HG03103 (cell line): ENCODE measurements at regions not wholly inside any gene's neighbourhood (a gene's known extent, or its start where the extent isn't known, plus 50 kb on each side); places are given as distances from the start of the nearest gene placed in this dataset.
"Not testable (repeated sequence)": the region's sequence is repeated elsewhere in the genome, so short reads cannot be mapped to it uniquely, and the experiment has no call there.

ENCODE experiments used
- ATAC-seq: cut with Tn5 transposase; IDR thresholded peaks from one replicate; pipeline ENCODE4 v1.9.1; 2021; ENCODE audit warnings: low read depth; ENCODE audit not compliant: unreplicated experiment

DNA sequence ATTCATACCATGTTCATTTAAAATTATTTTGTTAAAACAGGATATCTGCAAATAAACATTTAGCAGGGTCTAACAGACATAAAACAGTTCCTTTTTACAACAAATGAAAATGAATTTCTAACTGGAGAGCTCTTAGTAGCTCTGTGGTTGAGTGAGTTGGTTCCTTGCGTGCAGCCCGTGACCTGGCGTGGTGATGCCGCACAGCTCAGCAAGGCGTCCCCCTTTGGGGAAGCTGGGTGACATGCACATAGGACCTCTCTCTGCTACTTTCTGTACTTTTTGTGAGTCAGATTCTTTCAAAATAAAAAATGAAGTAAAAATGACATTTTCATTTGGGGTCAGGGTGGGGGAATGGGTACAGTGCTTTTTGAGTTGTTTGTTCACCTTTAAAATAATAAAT, 75.9 kb downstream of the NPIPB11 start:
- ATAC-seq, result not testable (repeated sequence)

DNA sequence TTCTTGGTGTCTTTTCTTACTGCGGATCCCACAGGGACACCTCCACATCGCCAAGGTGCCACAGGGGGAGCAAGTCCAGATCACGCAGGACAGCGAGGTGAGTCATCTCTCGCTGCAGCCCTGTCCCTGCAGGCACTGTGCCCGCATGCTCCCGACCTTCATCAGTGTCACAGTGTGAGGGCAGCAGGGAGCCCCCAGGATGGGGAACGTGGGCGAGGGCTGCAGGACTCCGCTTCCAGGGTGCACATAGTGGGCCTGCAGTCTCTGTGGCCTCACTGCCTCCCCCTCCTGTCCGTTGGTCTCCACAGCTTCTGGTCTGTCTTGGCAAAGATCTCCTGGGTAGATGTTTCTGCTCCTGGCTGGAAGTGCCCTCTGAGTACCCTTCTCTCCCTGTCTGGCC, 78.0 kb downstream of the NPIPB11 start:
- ATAC-seq, result not testable (repeated sequence)

DNA sequence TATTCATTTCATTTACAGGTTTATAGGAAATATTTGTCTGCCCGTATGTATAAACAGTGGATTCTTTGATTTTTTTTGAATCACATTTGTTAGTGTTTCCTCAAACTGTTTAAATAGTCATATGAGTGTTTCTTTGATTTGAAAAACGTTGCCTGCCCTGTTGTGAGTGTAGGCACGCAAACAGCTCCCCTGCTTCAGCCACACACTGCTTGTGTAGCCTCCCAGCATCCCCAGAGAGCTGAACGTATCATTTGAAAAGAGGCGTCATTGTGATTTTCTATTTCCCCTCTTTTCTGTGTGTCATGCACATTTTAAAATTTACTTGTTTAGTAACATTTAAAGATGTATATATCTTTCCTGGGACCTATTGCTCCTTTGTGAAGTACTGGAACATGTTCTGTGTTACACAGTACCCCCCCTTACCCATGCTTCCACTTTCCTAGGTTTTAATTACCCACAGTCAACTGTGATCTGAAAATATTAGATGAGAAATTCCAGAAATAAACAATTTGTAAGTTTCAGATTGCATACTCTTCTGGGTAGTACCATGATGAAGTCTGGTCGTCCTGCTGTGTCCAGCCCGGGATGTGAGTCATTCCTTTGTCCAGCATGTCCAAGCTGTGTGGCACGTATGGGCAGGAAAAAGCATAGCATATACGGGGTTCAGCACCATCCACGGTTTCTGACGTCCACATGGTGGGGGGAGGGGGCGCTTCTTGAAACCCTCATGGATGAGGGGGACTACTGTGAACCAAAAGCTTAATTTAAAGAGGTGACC, 78.7 kb downstream of the NPIPB11 start:
- not testable (repeated sequence) for ATAC-seq

DNA sequence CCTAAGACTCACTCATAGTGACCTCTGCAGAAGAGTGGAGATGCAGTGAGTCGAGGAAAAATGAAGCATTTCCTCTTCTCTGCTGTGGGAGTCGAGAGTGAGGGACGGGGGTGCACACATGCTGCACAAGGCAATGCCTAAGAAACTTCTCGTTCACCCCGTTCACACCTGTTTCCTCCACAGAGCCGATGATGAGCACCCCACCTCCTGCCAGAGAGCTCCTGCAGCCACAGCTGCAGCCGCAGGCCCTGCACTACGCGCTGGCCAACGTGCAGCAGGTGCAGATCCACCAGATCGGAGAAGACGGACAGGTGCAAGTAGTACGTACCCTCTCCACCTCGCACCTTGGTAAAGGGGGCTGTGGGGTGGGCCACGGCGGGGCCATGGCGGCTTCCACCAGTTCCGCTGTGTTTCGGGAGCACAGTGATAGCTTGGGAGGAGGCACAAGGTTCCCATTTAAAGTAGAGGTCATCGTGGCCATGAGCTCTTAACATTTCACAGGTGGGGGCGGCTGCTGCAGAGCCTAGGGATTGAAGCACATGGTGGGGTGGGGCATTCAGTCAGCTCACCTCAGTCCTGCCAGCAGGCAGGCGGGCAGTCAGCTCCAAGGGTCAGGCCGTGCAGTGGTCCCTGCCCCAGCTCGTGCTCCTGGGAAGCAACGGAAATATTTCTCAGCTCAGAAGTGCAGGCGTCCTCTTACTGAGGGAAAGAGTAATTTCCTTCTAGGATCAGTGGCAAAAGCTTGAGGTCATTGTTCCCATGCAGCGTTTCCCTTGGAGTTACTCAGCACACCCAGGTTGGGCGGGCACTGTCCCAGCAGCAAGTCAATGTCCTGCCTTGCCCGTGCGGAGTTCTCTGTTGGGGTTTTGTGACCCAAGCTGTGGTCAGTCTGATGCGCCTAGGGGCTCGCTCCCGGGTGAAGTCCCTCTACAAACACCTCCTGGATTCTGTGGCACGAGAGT, 80.1 kb downstream of the NPIPB11 start:
- ATAC-seq, result not testable (repeated sequence)

DNA sequence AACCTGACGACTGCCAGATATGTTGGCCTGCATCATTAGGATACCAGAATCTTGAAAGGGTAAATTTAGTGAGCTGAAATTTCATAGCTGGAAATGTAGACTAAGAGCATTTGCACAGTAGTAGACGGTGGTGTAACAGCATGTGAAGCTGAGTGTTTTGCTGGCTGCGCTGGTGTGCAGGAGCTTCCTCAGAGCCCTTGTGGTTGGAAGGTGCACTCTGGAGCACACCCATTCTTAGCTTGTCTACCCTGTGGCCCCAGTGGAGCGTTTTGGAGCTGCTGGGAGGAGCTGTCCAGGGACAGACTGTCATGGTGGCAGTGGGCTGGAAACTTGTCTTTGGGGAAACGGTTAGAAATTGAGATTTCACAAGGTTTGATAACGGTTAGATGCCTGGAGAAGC, 82.8 kb downstream of the NPIPB11 start:
- not testable (repeated sequence) for ATAC-seq

DNA sequence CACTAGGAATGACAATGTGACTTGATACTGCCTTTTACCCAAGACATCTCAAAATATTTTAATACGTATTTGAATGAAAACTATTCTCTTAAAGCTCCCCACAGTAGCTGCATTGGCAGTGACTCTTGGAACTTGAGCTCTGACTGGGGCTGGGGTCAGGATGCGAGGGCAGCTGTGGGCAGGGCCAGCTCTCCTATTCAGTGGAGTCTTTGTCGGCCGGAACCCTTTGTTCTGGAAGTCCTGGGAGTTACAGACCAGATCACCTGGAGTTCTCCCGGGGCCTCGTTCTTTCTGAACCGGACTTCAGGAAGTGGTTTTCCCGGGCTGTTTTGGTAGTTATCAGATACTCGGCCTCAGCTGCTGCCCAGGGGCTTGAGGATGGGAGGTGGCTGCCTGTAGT, 84.9 kb downstream of the NPIPB11 start:
- ATAC-seq, result no peak

DNA sequence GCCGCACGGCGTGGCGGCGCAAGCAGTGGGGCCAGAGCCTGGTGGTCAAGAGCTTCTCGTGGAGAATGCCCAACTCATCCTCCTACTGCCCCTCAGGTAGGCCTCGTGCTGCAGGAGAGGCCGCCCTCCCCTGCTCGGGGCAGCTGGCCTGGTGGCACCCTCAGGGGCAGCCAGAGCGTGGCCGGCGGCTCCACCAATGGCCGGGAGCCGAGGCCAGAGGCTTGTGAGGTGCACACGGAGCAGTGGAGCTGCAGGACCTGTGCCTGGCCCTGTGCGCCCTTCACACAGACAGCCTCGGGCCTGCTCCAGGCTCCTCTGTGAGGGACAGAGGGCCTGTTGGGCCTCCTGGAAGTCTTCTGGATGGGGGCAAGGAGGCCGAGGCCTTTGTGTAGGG, 85.5 kb downstream of the NPIPB11 start:
- ATAC-seq, result no peak

DNA sequence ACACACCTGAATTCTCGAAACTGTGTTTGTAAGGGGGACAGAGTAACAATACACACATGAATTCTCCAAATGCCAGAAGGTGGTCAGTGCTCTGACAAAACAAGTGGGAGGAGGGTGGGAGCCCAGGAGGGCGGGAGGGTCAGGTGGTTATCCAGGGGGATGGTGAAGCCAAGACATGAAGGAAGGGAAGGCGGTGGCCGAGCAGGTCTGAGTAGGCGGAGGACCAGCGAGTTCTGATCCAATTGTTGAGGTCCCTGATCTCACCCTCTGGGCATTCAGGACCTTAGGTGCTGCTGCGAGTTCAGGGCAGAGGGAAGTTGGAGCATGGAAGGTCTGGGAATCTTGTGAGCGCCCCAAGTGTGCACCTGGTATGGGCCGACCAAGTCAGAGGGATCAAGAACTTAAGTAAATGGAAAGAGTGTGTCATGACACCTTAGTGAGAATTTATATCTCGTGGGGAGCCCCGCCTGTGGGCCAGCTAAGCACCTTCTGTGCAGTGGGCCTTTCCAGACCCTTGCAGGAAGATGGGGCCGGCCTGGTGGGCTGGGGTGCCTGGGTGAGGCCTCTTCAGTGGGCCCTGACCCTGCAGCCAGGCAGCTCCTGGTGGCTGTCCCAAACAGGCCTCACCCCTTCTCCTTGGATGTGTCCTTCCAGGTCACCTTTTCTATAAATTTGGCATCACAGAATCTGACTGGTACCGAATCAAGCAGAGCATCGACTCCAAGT, 86.1 kb downstream of the NPIPB11 start:
- ATAC-seq, result no peak

DNA sequence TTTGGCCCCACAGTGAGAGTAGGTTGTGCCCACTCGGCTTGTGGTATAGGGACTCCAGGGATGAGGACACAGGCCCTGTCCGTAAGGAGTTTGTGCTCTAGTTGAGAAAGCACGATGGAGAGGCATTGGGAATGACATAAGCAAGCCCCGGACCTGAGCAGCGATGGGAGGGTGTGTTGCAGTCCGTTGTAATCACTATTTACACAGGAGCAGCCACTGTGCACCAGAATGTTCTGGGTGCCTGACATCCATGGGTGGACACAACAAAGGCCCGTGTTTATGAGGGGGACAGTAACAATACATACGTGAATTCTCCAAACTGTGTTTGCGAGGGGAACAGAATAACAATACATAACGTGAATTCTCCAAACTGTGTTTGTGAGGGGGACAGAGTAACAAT, 86.8 kb downstream of the NPIPB11 start:
- no peak for ATAC-seq

DNA sequence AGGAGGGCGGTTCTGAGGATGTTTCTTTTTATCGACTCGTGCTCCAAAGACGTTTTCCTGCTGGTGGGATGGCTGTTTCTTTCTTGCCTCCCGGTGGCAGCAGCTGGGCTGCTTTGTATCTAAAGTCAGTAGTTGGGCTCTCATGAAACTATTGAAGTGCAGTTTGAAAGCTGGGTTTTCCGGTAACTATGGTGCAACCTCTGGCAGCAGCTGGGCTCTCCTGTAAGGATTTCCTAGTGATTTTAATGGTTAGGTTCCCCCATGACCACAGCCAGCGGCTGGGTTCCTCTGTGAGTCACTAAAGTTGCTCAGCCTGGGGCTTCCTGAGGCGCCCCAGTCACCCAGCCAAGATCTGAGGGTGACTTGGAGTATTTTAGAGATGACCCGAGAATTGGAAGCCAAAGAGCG, 87.9 kb downstream of the NPIPB11 start:
- ATAC-seq, result not testable (repeated sequence)

DNA sequence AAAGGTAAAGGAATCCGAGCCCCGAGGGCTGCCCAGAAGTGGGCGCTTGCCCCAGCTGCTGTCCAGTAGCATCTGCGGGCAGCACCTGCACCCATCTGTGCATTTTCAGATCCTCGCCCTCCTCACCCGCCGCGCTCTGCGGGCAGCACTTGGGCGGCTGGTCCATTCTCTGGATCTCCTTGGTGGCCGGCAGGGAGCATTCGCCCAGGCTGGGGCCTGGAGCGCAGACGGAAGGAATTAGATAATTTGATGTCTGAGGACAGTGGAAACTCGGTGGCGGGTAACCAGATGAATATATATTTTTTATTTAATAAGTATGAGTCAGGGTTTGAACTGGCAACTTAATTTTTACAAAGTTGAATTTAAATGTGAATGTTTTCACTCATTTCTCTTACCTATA, 88.5 kb downstream of the NPIPB11 start:
- ATAC-seq, result no peak

DNA sequence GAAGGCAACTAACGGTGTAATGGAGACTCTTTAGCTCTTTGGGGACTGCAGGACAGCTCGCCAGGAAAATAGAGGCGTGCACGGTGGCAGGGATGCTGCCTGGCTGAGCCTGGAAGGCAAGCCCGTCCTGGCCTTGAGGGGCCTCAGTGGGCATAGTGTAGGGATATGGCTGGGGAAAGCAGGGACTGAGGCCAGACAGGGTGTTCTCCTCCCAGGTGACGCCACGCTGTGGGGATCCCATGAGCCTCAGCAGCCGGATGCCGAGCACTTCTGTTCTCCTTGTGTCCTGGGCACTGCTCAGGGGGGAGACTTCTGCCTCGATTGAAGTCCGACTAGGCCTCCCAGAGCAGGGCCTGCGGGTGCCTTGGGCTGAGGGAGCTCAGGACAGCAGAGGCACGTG, 89.2 kb downstream of the NPIPB11 start:
- no peak for ATAC-seq

DNA sequence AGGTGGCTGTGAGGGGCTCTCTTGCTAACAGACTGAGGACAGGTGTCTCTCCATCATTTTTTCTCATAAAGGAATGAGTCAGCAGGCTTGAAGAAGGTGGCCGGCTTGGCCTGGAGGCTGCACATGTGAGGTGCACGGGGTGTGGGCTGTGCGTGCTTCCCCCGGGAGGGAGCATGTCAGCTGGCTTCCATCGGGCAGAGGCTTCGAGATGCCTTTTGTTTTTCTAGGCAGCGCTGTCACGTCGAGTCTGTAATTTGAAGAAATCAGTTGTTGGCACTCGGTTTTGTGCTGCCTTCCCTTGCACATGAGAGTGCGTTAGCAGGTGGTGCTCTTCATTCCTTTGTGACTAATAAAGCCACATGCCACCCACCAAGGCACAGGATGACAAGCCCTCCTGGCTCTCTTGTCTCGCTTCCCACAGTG, 89.7 kb downstream of the NPIPB11 start:
- ATAC-seq, result no peak

DNA sequence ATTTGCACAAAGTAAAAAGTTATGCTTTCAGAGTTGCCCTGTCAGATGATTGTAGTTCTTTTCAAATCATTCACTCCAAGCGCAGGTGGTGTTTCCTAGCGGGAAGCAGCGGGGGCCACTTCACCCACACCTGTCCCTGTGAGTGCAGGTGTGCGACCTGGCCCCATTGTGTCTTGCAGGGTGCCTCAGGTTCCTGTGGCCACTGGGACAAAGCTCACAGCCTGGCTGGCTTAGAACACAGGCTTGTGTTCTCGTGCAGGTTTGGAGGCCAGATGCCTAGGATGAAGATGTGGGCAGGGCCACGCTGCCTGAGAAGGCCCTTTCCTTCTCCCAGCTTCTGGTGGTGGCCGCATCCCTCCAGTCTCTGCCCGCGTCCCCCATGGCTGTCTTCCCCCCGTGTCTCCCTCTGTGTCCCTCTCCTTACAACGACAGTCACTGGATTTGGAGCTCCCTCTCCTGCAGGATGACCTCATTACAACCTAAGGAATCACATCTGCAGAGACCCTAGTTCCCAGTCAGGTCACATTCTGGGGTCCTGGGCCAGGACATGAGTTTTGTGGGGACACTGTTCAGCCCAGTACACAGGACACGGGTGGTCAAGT, 90.5 kb downstream of the NPIPB11 start:
- no peak for ATAC-seq

DNA sequence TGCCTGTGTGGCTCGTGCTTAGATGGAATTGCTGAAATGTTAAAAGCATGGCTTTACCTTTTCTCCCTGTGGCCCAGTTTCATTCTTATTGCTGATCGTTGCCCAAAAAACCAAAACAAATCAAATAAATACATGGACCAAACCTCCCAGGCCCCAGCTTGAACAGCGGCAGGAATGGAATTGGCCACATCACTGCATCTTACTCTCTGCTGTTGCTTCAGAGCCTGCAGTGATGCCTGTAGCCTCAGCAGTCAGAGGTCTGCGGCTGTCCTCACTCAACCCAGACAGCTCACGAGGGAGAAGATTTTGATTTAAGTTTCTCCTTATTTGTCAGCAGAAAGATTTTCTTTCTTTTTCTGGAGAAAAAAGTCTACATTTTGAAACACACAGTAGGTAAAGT, 91.5 kb downstream of the NPIPB11 start:
- no peak for ATAC-seq

DNA sequence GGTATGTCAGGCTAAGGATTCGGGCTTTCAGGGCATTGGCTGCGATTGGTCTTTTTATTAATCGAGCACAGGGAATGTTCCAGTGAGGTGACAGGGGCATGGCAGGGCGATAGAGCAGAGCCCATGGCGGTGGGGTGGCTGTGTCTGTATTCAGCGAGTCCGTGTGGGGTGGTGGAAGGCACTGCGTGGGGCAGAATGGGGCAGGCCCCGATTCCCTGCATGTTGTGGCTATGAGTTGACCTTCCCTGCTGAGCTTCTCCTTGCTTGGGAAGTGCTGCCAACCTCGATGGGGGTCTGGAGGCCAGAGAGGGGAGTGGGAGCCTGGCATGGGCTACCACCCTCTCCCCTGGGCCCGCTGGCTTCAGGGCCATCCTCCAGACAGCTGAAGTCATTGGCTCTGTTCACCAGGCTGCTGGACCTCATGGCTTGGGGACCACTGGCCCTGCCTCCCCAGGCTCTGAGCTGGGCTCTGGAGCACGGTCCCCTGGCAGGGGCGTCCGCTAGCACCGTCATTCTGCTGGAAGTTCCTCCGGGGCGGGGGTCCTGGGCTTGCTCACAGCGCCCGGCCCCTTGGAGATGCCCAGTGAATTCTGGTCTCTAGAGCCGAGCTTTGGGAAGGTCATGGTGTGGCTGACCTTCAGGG, 92.1 kb downstream of the NPIPB11 start:
- no peak for ATAC-seq

DNA sequence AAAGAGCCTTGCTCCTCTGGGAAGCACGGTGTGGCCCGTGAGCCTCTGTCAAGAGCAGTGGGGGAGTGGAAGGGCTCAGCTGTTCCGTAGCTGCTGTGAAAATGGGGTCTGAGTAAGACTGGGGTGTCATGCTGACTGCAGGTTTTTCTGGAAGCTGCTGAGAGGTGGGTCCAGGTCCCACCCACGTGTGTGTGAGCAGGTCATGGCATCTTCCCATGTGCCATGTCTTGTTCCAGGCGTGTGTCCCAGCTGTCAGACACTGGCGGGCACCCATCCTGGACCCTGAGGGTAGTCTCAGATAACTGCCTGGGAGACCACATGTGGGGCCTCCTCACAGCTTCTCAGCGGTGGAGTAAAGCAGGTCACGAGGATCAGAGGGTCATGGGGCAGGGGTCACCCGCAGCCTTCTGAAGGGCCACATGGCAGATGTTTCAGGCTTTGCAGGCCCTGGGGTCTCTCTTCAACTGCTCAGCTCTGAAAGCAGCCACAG, 92.9 kb downstream of the NPIPB11 start:
- no peak for ATAC-seq

DNA sequence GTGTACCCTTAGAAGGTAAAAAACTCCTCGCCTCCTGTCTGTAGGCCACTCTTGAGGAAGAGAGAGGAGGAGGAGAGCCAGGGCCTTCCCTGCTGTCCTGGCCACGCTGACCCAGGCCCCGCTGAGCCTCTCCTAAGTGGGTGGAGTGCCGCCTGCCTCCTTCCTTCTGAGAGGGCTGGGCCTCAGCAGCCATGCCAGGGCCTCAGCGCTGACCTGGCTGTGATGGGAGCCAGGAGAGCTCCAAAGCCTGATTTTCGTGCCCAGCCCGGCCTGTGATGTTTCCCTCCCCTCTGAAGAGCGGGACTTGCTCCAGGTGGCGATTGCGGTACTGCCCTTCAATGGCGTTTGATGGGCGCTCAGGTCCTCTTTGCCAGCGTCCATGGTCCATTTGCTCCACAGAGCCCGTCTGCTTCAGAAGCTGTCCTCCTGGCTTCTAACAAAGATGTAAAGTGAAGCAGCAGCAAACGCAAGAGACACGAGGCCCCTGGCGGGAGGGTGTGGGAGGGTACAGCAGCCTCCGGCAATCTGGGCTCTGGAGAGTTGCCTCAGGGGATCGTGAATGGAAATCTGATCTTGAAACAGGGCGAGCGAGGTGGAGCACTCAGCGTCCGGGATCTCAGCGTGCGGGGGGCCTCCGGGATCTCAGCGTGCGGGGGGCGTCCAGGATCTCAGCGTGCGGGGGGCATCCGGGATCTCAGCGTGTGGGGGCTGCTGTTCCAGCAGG, 93.5 kb downstream of the NPIPB11 start:
- no peak for ATAC-seq

DNA sequence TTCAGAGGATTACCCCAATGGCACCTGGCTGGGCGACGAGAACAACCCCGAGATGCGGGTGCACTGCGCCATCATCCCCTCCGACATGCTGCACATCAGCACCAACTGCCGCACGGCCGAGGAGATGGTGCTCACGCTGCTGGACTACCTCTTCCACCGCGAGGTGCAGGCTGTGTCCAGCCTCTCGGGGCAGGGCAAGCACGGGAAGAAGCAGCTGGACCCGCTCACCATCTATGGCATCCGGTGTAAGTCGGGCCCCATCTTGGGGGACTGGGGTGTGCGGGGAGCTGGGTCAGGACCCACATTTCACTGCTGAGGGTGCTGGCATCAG, 94.2 kb downstream of the NPIPB11 start:
- ATAC-seq, result not testable (repeated sequence)
